Inflammatory macrophage (primary cell): ENCODE measurements at regions not wholly inside any gene's neighbourhood (a gene's known extent, or its start where the extent isn't known, plus 50 kb on each side); places are given as distances from the start of the nearest gene placed in this dataset.
A peak's percentile ranks its signal among the peaks of the same experiment; 100 is the strongest.

Experiments used
- DNase-seq, 2 donors: peaks; one replicate each; pipeline ENCODE4 v3.0.0-alpha.2; 2020 to 2022

GRCh38 chr5:33332804-33333203 lies 108.0 kb upstream of the TARS1 start:
- no peak for DNase-seq

GRCh38 chr5:33334829-33335228 lies 105.9 kb upstream of the TARS1 start:
- DNase-seq = no peak

GRCh38 chr5:33336891-33337636 lies 103.7 kb upstream of the TARS1 start:
- no peak for DNase-seq

GRCh38 chr5:33337637-33337992 lies 103.2 kb upstream of the TARS1 start:
- no peak for DNase-seq

GRCh38 chr5:33338336-33339110 lies 102.2 kb upstream of the TARS1 start:
- no peak for DNase-seq

GRCh38 chr5:33339413-33339812 lies 101.4 kb upstream of the TARS1 start:
- DNase-seq = no peak

GRCh38 chr5:33340195-33340594 lies 100.6 kb upstream of the TARS1 start:
- DNase-seq = no peak

GRCh38 chr5:33341351-33341750 lies 99.4 kb upstream of the TARS1 start:
- DNase-seq = no peak

- no peak for DNase-seq
Measured at GRCh38 chr5:33343676-33344327, 97.0 kb upstream of the TARS1 start.

- DNase-seq = no peak
Measured at GRCh38 chr5:33346534-33346933, 94.2 kb upstream of the TARS1 start.

- no peak for DNase-seq
Measured at GRCh38 chr5:33361781-33362180, 79.0 kb upstream of the TARS1 start.

GRCh38 chr5:33362915-33363314 lies 77.8 kb upstream of the TARS1 start:
- DNase-seq = peak in 1 of 2 donors; percentile 68

GRCh38 chr5:33363537-33363936 lies 77.2 kb upstream of the TARS1 start:
- no peak for DNase-seq

- peak in 1 of 2 donors; percentile 31 for DNase-seq
Measured at GRCh38 chr5:33364406-33364805, 76.4 kb upstream of the TARS1 start.

GRCh38 chr5:33367416-33367815 lies 73.3 kb upstream of the TARS1 start:
- no peak for DNase-seq

GRCh38 chr5:33369485-33370465 lies 71.0 kb upstream of the TARS1 start:
- no peak for DNase-seq

- no peak for DNase-seq
Measured at GRCh38 chr5:33370466-33370859, 70.3 kb upstream of the TARS1 start.

GRCh38 chr5:33371660-33372059 lies 69.1 kb upstream of the TARS1 start:
- no peak for DNase-seq

- no peak for DNase-seq
Measured at GRCh38 chr5:33372721-33373472, 67.9 kb upstream of the TARS1 start.

- DNase-seq = no peak
Measured at GRCh38 chr5:33375900-33376299, 64.9 kb upstream of the TARS1 start.

- peak; percentile 46 to 66 for DNase-seq
Measured at GRCh38 chr5:33379757-33380156, 61.0 kb upstream of the TARS1 start.

- DNase-seq = no peak
Measured at GRCh38 chr5:33381243-33381642, 59.5 kb upstream of the TARS1 start.
